ENCODE measurements at regions not wholly inside any gene's neighbourhood (a gene's known extent, or its start where the extent isn't known, plus 50 kb on each side); places are given as distances from the start of the nearest gene placed in this dataset.

GRCh38 chr11:19570889-19571288, 141.7 kb upstream of the NAV2 start:
- H3K9me3 Mint-ChIP-seq = peaks cover 3% of the 10 kb centered on the region
- H3K4me1 Mint-ChIP-seq = no peaks in the 10 kb centered on the region
- no peak for TF ChIP-seq CTCF (IDR thresholded peaks at IDR 0.05)
- DNase-seq = no peak
- no peak overlapping the region for H3K27ac Mint-ChIP-seq
- H3K36me3 Mint-ChIP-seq (ENCODE audit: low read depth) = no peaks in the 10 kb centered on the region
- no peak overlapping the region for H3K4me3 Mint-ChIP-seq
- H3K27me3 Mint-ChIP-seq (ENCODE audit: low read depth, poor library complexity) = peaks cover 9% of the 10 kb centered on the region

DNA sequence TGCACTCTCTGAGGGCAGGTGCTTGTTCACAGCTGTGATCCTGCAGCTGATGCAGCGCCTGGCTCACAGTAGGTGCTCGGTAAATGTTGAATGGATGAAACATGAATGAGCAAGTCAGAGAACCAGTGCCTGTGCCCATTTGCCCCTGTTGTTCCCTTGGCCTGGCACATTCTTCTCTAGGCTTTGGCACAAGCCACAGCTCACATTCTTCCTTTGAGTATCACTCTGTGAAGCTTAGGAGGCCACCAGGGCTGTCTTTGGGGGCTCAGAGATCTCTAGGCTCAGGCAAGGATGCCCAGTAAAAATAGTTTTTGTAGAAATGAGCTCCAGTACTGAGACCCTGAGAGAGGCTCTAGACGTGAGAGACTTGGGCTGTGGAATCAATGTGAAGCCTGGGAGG, 144.6 kb upstream of the NAV2 start:
- TF ChIP-seq CTCF (IDR thresholded peaks at IDR 0.05) = no peak
- H3K4me3 Mint-ChIP-seq = no peak overlapping the region
- H3K36me3 Mint-ChIP-seq (ENCODE audit: low read depth) = no peaks in the 10 kb centered on the region
- H3K9me3 Mint-ChIP-seq = peaks cover 3% of the 10 kb centered on the region
- H3K4me1 Mint-ChIP-seq = peaks cover 8% of the 10 kb centered on the region
- no peak for DNase-seq
- H3K27me3 Mint-ChIP-seq (ENCODE audit: low read depth, poor library complexity) = peaks cover 12% of the 10 kb centered on the region
- H3K27ac Mint-ChIP-seq = no peak overlapping the region

- TF ChIP-seq CTCF (IDR thresholded peaks at IDR 0.05) = no peak
- Mint-ChIP-seq H3K4me3 (no peak overlapping the region), H3K36me3 (ENCODE audit: low read depth) (no peaks in the 10 kb centered on the region), H3K27ac (no peak overlapping the region), H3K4me1 (peaks cover 8% of the 10 kb centered on the region), H3K27me3 (ENCODE audit: low read depth, poor library complexity) (peaks cover 8% of the 10 kb centered on the region), H3K9me3 (peaks cover 3% of the 10 kb centered on the region)
- DNase-seq = no peak
Observed at GRCh38 chr11:19566583-19567379, 145.9 kb upstream of the NAV2 start.

DNA sequence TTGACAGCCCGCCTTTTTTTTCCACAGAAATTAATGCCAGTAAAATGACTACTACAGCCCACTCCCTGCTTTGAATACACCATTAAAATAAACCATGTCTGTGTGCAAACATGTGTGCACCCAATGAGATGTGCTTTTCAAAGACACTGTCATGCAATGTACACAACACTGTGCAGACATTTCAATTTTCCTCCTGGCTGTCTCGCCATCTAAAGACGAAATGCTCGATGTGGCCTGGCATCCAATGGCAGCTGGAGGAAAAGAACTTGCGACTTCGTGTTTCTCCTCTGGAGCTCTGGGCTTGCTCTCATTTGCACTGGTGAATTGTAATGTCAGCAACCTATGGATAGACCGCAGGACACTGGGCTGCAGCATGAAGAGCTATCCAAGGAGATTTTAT, 147.0 kb upstream of the NAV2 start:
- peaks cover 3% of the 10 kb centered on the region for H3K27me3 Mint-ChIP-seq (ENCODE audit: low read depth, poor library complexity)
- DNase-seq = no peak
- H3K36me3 Mint-ChIP-seq (ENCODE audit: low read depth) = no peaks in the 10 kb centered on the region
- TF ChIP-seq CTCF (IDR thresholded peaks at IDR 0.05) = no peak
- peaks cover under 1% of the 10 kb centered on the region for H3K9me3 Mint-ChIP-seq
- H3K27ac Mint-ChIP-seq = no peak overlapping the region
- no peak overlapping the region for H3K4me3 Mint-ChIP-seq
- H3K4me1 Mint-ChIP-seq = peaks cover 8% of the 10 kb centered on the region

DNA sequence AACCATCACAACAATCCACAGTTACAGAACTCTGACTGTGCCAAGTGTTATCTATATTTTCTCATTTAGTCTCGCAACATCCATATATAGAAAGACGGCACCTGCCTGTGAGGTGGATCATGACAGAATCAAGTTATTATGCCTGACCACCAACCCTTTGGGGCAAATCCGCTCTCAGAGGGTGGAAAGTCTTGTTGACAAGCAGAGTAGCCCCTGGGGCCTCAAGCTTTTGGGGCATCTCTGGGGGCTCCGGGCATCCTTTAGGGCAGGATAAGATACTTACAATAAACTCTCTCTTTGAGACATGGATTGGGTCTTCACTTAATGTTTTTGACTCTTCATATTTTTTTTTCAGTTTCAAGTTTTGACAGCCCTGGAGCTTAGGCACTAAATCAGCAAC, 150.5 kb upstream of the NAV2 start:
- H3K36me3 Mint-ChIP-seq (ENCODE audit: low read depth) = no peaks in the 10 kb centered on the region
- H3K27me3 Mint-ChIP-seq (ENCODE audit: low read depth, poor library complexity) = peaks cover 9% of the 10 kb centered on the region
- TF ChIP-seq CTCF (IDR thresholded peaks at IDR 0.05) = no peak
- no peak overlapping the region for H3K4me3 Mint-ChIP-seq
- H3K4me1 Mint-ChIP-seq = peaks cover 8% of the 10 kb centered on the region
- H3K27ac Mint-ChIP-seq = no peak overlapping the region
- no peaks in the 10 kb centered on the region for H3K9me3 Mint-ChIP-seq
- DNase-seq = no peak

DNA sequence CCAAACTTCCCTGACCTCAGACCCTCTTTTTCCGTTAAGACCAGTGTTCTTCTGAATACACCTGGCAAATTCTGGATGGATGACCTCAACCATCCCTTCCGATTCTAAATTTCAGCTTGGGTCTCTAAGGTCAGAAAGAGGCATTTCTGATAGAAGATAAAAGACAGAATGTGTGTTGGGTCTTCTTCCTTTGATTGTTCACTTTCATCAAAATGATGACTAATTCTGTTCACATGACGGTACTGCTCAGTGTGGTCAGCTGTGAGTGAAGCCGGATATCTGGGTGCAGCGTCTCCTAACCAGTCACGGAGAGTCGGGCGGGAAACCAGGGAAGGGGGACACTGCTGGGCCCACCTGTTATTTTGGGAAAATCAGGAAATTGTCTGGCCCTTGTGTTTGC, 151.6 kb upstream of the NAV2 start:
- H3K4me1 Mint-ChIP-seq = peaks cover 10% of the 10 kb centered on the region
- H3K27ac Mint-ChIP-seq = no peak overlapping the region
- no peaks in the 10 kb centered on the region for H3K9me3 Mint-ChIP-seq
- TF ChIP-seq CTCF (IDR thresholded peaks at IDR 0.05) = no peak
- H3K4me3 Mint-ChIP-seq = no peak overlapping the region
- H3K36me3 Mint-ChIP-seq (ENCODE audit: low read depth) = no peaks in the 10 kb centered on the region
- DNase-seq = no peak
- H3K27me3 Mint-ChIP-seq (ENCODE audit: low read depth, poor library complexity) = peaks cover 9% of the 10 kb centered on the region

All from nephron progenitor cell (in vitro differentiated cells).